ENCODE measurements at regions not wholly inside any gene's neighbourhood (a gene's known extent, or its start where the extent isn't known, plus 50 kb on each side); places are given as distances from the start of the nearest gene placed in this dataset.

GRCh38 chr21:27103768-27104167 lies 136.9 kb upstream of the ADAMTS5 start:
- TF ChIP-seq CTCF (IDR thresholded peaks at IDR 0.05; ENCODE audit: low read depth, low read length, poor library complexity, severe bottlenecking) = no peak
- no peak for TF ChIP-seq EZH2phosphoT487 (IDR thresholded peaks at IDR 0.05; ENCODE audit: borderline replicate concordance, low read length)
